Muscle of leg (tissue), 3 donors: ENCODE measurements at regions not wholly inside any gene's neighbourhood (a gene's known extent, or its start where the extent isn't known, plus 50 kb on each side); places are given as distances from the start of the nearest gene placed in this dataset.
A peak's percentile ranks its signal among the peaks of the same experiment; 100 is the strongest.

Experiments used
- DNase-seq: peaks from one replicate; pipeline ENCODE4 v3.0.0; 2013
- H3K27ac ChIP-seq: one replicate; pipeline ENCODE4 v1.5.1; 2013; ENCODE audit warnings: mild to moderate bottlenecking, low read length, control low read depth
- H3K27me3 ChIP-seq: one replicate; pipeline ENCODE4 v1.6.1; 2013; ENCODE audit warnings: low read length; ENCODE audit not compliant: control insufficient read depth, insufficient read depth
- H3K36me3 ChIP-seq: one replicate; pipeline ENCODE4 v1.6.1; 2013; ENCODE audit warnings: low read length; ENCODE audit not compliant: control insufficient read depth, insufficient read depth
- H3K4me1 ChIP-seq: one replicate; pipeline ENCODE4 v1.6.1; 2013; ENCODE audit warnings: low read length; ENCODE audit not compliant: control insufficient read depth, insufficient read depth
- H3K4me3 ChIP-seq: one replicate; pipeline ENCODE4 v1.5.1; 2013; ENCODE audit warnings: low read length, control low read depth
- H3K9me3 ChIP-seq: replicated peaks from 2 replicates; pipeline ENCODE4 v1.6.1; 2013; ENCODE audit warnings: low read depth, low read length; ENCODE audit not compliant: control insufficient read depth
- WGBS: methylation state at CpG from one replicate; pipeline ENCODE4 v1.1.5; 2013; ENCODE audit warnings: missing lambda C conversion rate; ENCODE audit not compliant: insufficient coverage; 5-methylcytosine and 5-hydroxymethylcytosine counted together

- Histone ChIP-seq H3K9me3 (no peaks in the 10 kb centered on the region), H3K4me1 (peaks cover 3% of the 10 kb centered on the region)
- WGBS, result no CpG with 5 or more reads among the region's 2 CpGs
Measured at GRCh38 chr6:144893680-144894151, 608.6 kb downstream of the UTRN start.

DNA sequence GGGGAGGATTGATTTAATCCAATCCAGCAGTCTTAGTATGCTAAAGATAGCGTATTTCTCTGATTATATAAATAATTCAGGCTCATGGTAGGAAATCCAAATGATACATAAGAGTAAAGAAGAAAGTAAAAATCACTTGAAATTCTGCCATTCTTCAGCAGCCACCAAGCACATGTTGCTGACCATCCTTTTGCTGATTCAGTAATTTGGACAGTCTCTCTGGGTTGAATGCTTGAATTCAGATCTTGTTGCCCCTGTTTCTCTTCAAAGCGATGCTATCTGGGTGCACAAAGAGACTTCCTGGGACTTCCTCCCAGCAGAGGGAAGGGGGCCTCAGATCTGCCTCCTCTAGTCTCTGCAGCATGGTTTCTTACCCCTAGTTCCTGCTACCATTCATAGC, 609.1 kb downstream of the UTRN start:
- WGBS, result no CpG with 5 or more reads among the region's 2 CpGs
- no peak overlapping the region for H3K4me3 ChIP-seq
- H3K36me3 ChIP-seq, result no peaks in the 10 kb centered on the region
- no peak overlapping the region for H3K27ac ChIP-seq
- no peaks in the 10 kb centered on the region for H3K9me3 ChIP-seq
- peaks cover 3% of the 10 kb centered on the region for H3K4me1 ChIP-seq
- H3K27me3 ChIP-seq, result no peaks in the 10 kb centered on the region
- no peak for DNase-seq

More at GRCh38 chr6:144893680-144894151, 608.6 kb downstream of the UTRN start:
- H3K36me3 ChIP-seq, result no peaks in the 10 kb centered on the region
- no peak overlapping the region for H3K27ac ChIP-seq
- no peak overlapping the region for H3K4me3 ChIP-seq
- DNase-seq, result no peak
- H3K27me3 ChIP-seq, result no peaks in the 10 kb centered on the region

DNA sequence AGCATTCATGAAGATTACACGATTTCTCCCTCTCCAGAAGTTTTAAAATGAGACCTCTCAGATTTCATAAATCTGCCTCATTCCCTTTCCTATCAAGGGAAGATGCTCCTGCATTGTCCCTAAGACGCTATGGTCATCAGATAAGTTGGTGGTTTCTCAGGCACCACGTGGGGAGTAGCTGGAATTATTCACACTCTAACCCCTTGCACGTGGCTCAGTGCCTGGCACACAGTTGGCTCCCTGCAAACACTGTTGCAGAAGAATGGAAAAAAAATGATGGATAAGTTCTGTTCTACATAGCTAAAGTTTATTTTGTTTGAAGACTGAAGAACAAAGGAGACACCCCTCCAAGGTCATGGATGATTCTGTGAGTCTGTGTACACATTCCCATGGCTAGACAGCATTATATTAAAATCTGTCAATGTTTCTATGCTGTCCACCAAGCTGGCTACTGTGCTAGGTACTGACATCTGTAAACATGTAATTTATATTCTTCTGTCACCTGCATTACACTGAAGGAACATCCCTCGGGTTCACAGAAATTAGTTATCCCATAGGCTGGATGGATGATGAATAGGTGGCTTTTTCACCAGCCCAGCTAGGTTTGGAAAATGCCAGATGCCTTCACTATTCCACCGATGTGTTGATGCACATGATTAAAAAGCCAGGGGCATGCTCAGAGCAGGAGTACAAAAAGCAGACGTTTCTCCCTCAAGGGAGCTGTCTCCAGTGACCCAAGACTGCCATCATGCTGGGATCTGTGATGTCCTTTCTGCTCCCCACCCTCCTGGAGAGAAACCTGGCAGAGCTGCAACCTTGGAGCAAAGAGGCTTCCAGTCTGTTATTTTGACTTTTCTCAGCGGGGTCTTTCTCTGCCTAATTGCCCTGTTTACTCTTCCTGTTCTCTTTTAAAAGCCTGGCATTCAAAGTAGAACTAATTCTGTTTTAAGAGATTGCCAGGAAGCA, 610.5 kb downstream of the UTRN start:
- Histone ChIP-seq H3K4me3 (no peak overlapping the region), H3K27me3 (no peaks in the 10 kb centered on the region), H3K4me1 (peaks cover 3% of the 10 kb centered on the region), H3K9me3 (no peaks in the 10 kb centered on the region), H3K36me3 (no peaks in the 10 kb centered on the region), H3K27ac (no peak overlapping the region)
- no peak for DNase-seq
- 19% methylated on average over 3 of the region's 8 CpGs for WGBS

- no peak overlapping the region for H3K27ac ChIP-seq
- H3K36me3 ChIP-seq, result no peaks in the 10 kb centered on the region
- 52% methylated on average over 2 of the region's 3 CpGs for WGBS
- H3K9me3 ChIP-seq, result no peaks in the 10 kb centered on the region
- H3K27me3 ChIP-seq, result no peaks in the 10 kb centered on the region
- H3K4me1 ChIP-seq, result peaks cover 3% of the 10 kb centered on the region
- no peak overlapping the region for H3K4me3 ChIP-seq
- DNase-seq, result peak; percentile 83
Measured at GRCh38 chr6:144896289-144896688, 611.2 kb downstream of the UTRN start.

- no peak overlapping the region for H3K27ac ChIP-seq
- H3K4me3 ChIP-seq, result no peak overlapping the region
- no peaks in the 10 kb centered on the region for H3K27me3 ChIP-seq
- H3K36me3 ChIP-seq, result no peaks in the 10 kb centered on the region
- peaks cover 2% of the 10 kb centered on the region for H3K9me3 ChIP-seq
- peaks cover 3% of the 10 kb centered on the region for H3K4me1 ChIP-seq
- DNase-seq, result no peak
Measured at GRCh38 chr6:144896871-144897270, 611.7 kb downstream of the UTRN start.

DNA sequence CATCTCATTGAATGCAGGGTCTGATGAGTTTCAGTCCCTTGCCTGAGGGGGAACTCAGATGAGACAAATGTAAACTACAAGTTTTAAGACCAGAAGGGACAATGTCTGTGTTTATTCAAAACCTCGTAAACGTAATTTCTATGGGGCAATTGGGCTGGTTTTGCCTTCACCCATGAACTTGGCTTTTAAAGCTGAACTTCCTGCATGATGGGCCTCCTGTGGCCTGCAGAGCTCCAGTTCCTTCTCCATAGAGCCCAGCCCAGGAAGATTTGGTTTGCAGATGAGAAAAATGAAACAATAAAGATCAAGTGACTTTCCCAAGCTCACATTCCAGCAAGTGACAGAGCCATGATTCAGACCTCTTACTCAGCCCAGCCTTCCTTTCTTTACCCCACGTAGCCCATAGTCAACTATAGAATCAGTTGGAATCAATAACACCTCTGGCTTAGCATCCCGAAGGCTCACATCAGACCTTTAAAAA, 612.3 kb downstream of the UTRN start:
- 60% methylated on average over 1 of the region's 4 CpGs for WGBS
- Histone ChIP-seq H3K4me1 (peaks cover 3% of the 10 kb centered on the region), H3K27ac (no peak overlapping the region), H3K4me3 (no peak overlapping the region), H3K27me3 (no peaks in the 10 kb centered on the region), H3K36me3 (no peaks in the 10 kb centered on the region), H3K9me3 (peaks cover 2% of the 10 kb centered on the region)
- DNase-seq, result no peak

GRCh38 chr6:144898052-144898689, 613.0 kb downstream of the UTRN start:
- 100% methylated on average over 1 of the region's 3 CpGs for WGBS
- Histone ChIP-seq H3K4me1 (peaks cover 3% of the 10 kb centered on the region), H3K9me3 (peaks cover 2% of the 10 kb centered on the region), H3K36me3 (no peaks in the 10 kb centered on the region), H3K27me3 (no peaks in the 10 kb centered on the region), H3K27ac (no peak overlapping the region), H3K4me3 (no peak overlapping the region)
- no peak for DNase-seq

- no CpG with 5 or more reads among the region's 1 CpG for WGBS
- Histone ChIP-seq H3K27ac (no peak overlapping the region), H3K27me3 (no peaks in the 10 kb centered on the region), H3K36me3 (no peaks in the 10 kb centered on the region), H3K4me3 (no peak overlapping the region), H3K4me1 (peaks cover 3% of the 10 kb centered on the region), H3K9me3 (peaks cover 2% of the 10 kb centered on the region)
- DNase-seq, result no peak
Measured at GRCh38 chr6:144898741-144899140, 613.6 kb downstream of the UTRN start.

DNA sequence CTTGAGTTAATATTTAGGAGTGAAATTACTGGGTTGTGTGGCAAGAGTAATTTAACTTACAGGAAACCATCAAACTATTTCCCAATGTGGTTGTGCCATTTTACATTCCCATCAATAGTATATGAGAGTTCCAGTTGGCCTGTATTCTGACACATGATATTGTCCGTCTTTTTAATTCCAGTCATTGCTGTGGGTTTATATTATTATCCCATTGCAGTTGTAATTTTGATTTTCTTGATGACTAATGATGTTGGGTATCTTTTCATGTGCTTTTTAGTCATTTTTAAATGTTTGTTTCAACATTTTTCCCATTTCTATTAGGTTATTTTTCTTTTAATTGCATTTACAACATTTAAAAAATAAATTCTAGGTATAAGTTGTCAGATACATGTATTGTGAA, 614.0 kb downstream of the UTRN start:
- peaks cover 3% of the 10 kb centered on the region for H3K4me1 ChIP-seq
- H3K4me3 ChIP-seq, result no peak overlapping the region
- H3K27ac ChIP-seq, result no peak overlapping the region
- no peak for DNase-seq
- no peaks in the 10 kb centered on the region for H3K27me3 ChIP-seq
- H3K9me3 ChIP-seq, result peaks cover 2% of the 10 kb centered on the region
- no peaks in the 10 kb centered on the region for H3K36me3 ChIP-seq
- no CpG with 5 or more reads among the region's 1 CpG for WGBS

DNA sequence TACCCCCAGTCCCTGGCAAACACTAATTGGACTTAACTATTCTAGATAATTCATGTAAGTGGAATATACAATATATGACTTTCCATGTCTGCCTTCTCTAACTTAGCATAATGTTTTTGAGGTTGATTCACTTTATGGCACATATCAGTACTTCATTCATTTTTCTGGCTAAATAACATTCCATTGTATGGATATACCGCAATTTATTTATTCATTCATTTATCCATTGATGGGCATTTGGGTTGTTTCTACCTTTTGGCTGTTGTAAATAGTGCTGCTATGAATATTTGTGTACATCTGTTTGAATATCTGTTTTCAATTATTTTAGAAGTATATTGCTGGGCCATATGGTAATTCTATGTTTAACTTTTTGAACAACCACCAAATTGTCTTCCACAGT, 616.3 kb downstream of the UTRN start:
- no peaks in the 10 kb centered on the region for H3K36me3 ChIP-seq
- peaks cover 2% of the 10 kb centered on the region for H3K9me3 ChIP-seq
- no peaks in the 10 kb centered on the region for H3K4me1 ChIP-seq
- no peak overlapping the region for H3K27ac ChIP-seq
- no CpG with 5 or more reads among the region's 1 CpG for WGBS
- H3K4me3 ChIP-seq, result no peak overlapping the region
- no peaks in the 10 kb centered on the region for H3K27me3 ChIP-seq
- no peak for DNase-seq
